ENCODE measurements at regions not wholly inside any gene's neighbourhood (a gene's known extent, or its start where the extent isn't known, plus 50 kb on each side); places are given as distances from the start of the nearest gene placed in this dataset.

- no peak for DNase-seq (ENCODE audit: extremely low read depth, low read depth)
- no peak overlapping the region for H3K4me3 ChIP-seq (replicated peaks; ENCODE audit: low read depth, low read length)
- no peak for TF ChIP-seq CTCF (IDR thresholded peaks at IDR 0.05; ENCODE audit: low read depth, low read length, missing control alignments)
Measured at GRCh38 chr16:73817526-73818324, 478.9 kb upstream of the PSMD7 start.

- DNase-seq (ENCODE audit: extremely low read depth, low read depth) = no peak
- H3K4me3 ChIP-seq (replicated peaks; ENCODE audit: low read depth, low read length) = no peak overlapping the region
- TF ChIP-seq CTCF (IDR thresholded peaks at IDR 0.05; ENCODE audit: low read depth, low read length, missing control alignments) = no peak
Measured at GRCh38 chr16:73813527-73813926, 483.1 kb upstream of the PSMD7 start.

- DNase-seq (ENCODE audit: extremely low read depth, low read depth) = no peak
- no peak for TF ChIP-seq CTCF (IDR thresholded peaks at IDR 0.05; ENCODE audit: low read depth, low read length, missing control alignments)
- no peak overlapping the region for H3K4me3 ChIP-seq (replicated peaks; ENCODE audit: low read depth, low read length)
Measured at GRCh38 chr16:73804456-73804855, 492.2 kb upstream of the PSMD7 start.

DNA sequence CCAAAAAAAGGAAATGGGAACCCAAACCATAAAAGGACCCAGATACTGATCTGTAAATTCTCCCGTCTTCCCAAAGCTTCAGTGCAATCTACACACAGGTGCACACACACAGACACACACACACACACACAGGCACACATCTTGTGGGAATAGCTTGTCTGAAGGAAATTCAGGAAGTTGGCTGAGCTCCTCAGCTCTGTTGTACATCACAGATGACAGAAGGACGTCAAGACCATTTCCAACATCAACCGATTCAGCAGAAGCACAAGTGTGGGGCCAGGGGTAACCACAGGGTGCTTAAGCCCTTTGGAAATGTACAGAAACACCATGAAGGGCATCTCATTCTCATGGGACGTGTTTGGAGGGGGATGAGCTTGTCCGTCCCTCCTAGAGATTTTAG, 498.1 kb upstream of the PSMD7 start:
- TF ChIP-seq CTCF (IDR thresholded peaks at IDR 0.05; ENCODE audit: low read depth, low read length, missing control alignments) = no peak
- H3K4me3 ChIP-seq (replicated peaks; ENCODE audit: low read depth, low read length) = no peak overlapping the region
- no peak for DNase-seq (ENCODE audit: extremely low read depth, low read depth)

DNA sequence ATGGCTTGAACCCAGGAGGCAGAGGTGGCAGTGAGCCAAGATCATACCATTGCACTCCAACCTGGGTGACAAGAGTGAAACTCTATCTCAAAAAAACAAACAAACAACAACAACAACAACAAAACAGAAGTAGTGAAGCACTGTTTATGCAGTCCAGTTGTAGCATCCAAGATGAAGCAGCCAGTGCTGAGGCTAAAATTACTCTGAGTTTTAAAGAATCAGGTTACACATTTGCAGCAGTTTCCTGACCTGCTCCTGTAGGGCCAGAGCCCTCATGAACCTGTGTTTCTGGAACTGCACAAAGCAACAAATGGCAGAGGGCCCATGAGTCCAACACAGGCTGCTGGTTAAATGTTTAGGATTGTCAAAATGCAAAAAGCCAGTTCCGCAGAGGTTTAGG, 499.5 kb upstream of the PSMD7 start:
- no peak overlapping the region for H3K4me3 ChIP-seq (replicated peaks; ENCODE audit: low read depth, low read length)
- no peak for DNase-seq (ENCODE audit: extremely low read depth, low read depth)
- TF ChIP-seq CTCF (IDR thresholded peaks at IDR 0.05; ENCODE audit: low read depth, low read length, missing control alignments) = no peak

DNA sequence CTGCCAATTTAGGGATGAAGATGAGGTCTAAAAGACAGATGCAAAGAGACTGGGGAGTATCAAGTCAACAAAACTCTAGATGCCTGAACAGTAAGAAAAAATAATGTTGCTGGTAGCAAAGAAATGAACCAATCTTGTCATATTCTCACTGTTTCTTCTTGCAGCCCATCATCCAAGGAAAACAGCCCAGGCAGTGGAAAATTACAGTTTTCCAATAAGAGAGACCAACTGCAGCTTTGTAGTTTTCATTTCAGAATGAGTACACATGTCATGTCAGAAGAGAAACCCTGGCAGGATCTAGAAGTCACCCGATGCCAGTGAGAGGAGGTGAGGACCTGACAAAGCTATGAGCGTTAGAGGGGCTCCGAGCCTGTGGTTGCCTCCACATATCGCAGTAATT, 500.4 kb upstream of the PSMD7 start:
- H3K4me3 ChIP-seq (replicated peaks; ENCODE audit: low read depth, low read length) = no peak overlapping the region
- DNase-seq (ENCODE audit: extremely low read depth, low read depth) = no peak
- no peak for TF ChIP-seq CTCF (IDR thresholded peaks at IDR 0.05; ENCODE audit: low read depth, low read length, missing control alignments)

DNA sequence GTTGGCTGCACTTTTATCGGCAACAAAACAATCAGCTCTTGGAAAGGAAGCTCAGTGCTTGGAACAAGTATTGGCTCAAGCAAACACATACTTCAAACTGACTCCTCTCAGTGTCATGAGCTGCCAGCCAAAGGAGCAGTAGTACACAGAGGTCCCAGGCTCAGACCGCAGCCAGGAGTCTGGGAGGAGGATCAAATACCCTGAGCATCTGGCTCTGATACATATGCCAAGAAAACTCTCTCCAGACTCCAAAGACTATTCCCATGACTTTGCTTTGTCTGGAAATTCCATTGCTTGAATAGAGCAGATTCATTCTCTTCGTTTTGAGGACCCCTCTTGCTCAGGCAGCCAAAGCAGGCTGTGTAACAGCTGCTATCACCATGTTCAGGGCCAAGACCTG, 501.6 kb upstream of the PSMD7 start:
- no peak overlapping the region for H3K4me3 ChIP-seq (replicated peaks; ENCODE audit: low read depth, low read length)
- DNase-seq (ENCODE audit: extremely low read depth, low read depth) = no peak
- no peak for TF ChIP-seq CTCF (IDR thresholded peaks at IDR 0.05; ENCODE audit: low read depth, low read length, missing control alignments)

Measured in HFF-Myc (cell line).